Testis (tissue), 2 donors: ENCODE measurements at regions not wholly inside any gene's neighbourhood (a gene's known extent, or its start where the extent isn't known, plus 50 kb on each side); places are given as distances from the start of the nearest gene placed in this dataset.
"Not testable (repeated sequence)": the region's sequence is repeated elsewhere in the genome, so short reads cannot be mapped to it uniquely, and the experiment has no call there.

Experiments used
- DNase-seq: peaks from one replicate; pipeline ENCODE4 v3.0.0-alpha.2; 2019
- H3K27ac ChIP-seq, 2 donors: fragments of 200-600 bp; sonication (generic); one replicate each; pipeline ENCODE4 v1.5.1; 2019
- H3K27me3 ChIP-seq: fragments of 200-600 bp; sonication (generic); one replicate; pipeline ENCODE4 v1.5.1; 2019
- H3K36me3 ChIP-seq: fragments of 200-600 bp; sonication (generic); one replicate; pipeline ENCODE4 v1.5.1; 2017; ENCODE audit warnings: low read depth; ENCODE audit errors: missing control alignments
- H3K4me1 ChIP-seq: fragments of 200-600 bp; sonication (generic); one replicate; pipeline ENCODE4 v1.5.1; 2019
- H3K4me3 ChIP-seq, 2 donors: fragments of 200-600 bp; sonication (generic); one replicate each; pipeline ENCODE4 v1.5.1; 2017 to 2019
- H3K9me3 ChIP-seq: fragments of 200-600 bp; sonication (generic); one replicate; pipeline ENCODE4 v1.5.1; 2017
- CTCF ChIP-seq, 3 experiments: fragments of 450-650 bp in 2 of 3; fragments of 200-600 bp in 1 of 3; sonication (generic) in 1 of 3; IDR thresholded peaks; one replicate each; pipeline ENCODE4 v1.5.1; 2016 to 2019; ENCODE audit warnings: antibody characterized with exemption in 3 of 3, mild to moderate bottlenecking in 2 of 3, moderate library complexity in 1 of 3
- POLR2A ChIP-seq: fragments of 450-650 bp; IDR thresholded peaks from one replicate; pipeline ENCODE4 v1.6.1; 2017; ENCODE audit warnings: antibody characterized with exemption, mild to moderate bottlenecking, moderate library complexity
- WGBS, 2 donors: methylation state at CpG; one replicate each; pipeline ENCODE4 v1.1.5; 2018; 5-methylcytosine and 5-hydroxymethylcytosine counted together
- intact Hi-C: fragments of 100-400 bp; cut with DNase I; formaldehyde crosslinking; loops from one replicate; pipeline ENCODE4 v1.15.1; 2023; ENCODE audit warnings: low total_unique reads

- WGBS, 2 donors = 79 to 84% methylated on average over 4 of the region's 4 CpGs
- TF ChIP-seq CTCF (IDR thresholded peaks at IDR 0.05) (no peak), POLR2A (no peak)
- Histone ChIP-seq H3K27me3 (no peaks in the 10 kb centered on the region), H3K27ac (no peak overlapping the region), H3K9me3 (no peaks in the 10 kb centered on the region), H3K36me3 (no peaks in the 10 kb centered on the region), H3K4me3 (no peak overlapping the region), H3K4me1 (no peaks in the 10 kb centered on the region)
- intact Hi-C loops = no loop called here
- DNase-seq = no peak
These were observed 944.3 kb downstream of the SOCS6 start for GRCh38 chr18:71233177-71233576.

DNA sequence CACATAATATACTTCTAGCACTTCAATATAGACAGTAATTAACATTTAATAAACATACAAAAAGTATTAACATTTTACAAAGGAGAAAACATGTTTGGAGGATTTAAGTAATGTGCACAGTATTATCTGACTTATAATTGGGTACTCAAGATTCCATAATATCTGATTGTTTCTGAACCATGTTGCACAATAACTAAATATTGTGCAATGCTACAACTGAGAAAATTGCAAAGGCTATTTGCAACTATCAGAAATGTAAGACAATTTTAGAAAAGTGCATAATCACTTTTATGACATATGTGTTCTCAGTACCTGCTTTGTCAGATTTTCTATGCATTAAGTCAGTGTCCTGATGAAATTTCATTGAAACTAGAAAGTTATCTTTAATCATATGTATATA is 934.6 kb downstream of the SOCS6 start:
- Histone ChIP-seq H3K9me3 (no peaks in the 10 kb centered on the region), H3K27me3 (no peaks in the 10 kb centered on the region), H3K36me3 (no peaks in the 10 kb centered on the region), H3K4me3 (no peak overlapping the region), H3K4me1 (no peaks in the 10 kb centered on the region), H3K27ac (no peak overlapping the region)
- TF ChIP-seq POLR2A (no peak), CTCF (IDR thresholded peaks at IDR 0.05) (no peak)
- intact Hi-C loops = no loop called here
- DNase-seq = no peak

DNA sequence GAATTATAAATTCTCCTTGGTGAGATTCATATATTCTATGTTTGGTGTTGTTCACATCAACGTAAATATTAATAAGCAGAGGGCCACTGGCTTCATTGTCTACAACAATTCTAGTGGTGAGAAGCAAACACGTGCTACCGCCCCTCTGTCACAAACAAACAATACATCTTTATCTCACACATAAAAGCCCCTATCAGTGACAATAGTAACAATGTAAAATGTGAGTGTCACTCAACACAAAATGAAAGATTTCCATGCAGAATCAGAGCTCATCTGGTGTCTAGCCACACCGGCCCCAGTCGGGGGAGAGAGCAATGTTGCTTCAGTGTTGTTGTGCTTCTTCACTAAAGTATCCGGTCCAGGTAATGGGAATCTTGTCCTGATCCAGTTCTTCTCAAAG is 932.6 kb downstream of the SOCS6 start:
- TF ChIP-seq CTCF (IDR thresholded peaks at IDR 0.05) = no peak
- Histone ChIP-seq H3K9me3 (no peaks in the 10 kb centered on the region), H3K36me3 (no peaks in the 10 kb centered on the region), H3K4me1 (no peaks in the 10 kb centered on the region), H3K27ac (no peak overlapping the region), H3K27me3 (no peaks in the 10 kb centered on the region), H3K4me3 (no peak overlapping the region)
- 74 to 78% methylated on average over 6 of the region's 6 CpGs for WGBS, 2 donors
- intact Hi-C loops = no loop called here
- no peak for DNase-seq

DNA sequence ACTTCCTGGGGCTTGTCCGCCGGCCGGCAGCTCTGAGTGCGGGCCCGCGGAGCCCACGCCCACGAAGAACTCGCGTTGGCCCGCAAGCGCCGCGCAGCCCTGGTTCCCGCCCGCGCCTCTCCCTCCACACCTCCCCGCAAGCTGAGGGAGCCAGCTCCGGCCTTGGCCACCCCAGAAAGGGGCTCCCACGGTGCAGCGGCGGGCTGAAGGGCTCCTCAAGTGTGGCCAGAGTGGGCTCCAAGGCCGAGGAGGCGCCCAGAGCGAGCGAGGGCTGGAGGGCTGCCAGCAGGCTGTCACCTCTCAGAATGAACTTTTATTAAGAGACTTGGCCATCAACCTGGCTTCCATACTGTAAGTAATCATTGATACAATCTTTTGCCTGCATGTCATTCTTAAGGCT is 923.9 kb downstream of the SOCS6 start:
- H3K27me3 ChIP-seq, intact Hi-C loops, DNase-seq, H3K36me3 ChIP-seq, H3K27ac ChIP-seq, H3K4me1 ChIP-seq, H3K9me3 ChIP-seq: not testable (repeated sequence)
- 60 to 82% methylated on average over 5 to 24 of the region's 26 CpGs for WGBS, 2 donors
- H3K4me3 ChIP-seq = peak overlapping the region; percentile 31 to 56

DNA sequence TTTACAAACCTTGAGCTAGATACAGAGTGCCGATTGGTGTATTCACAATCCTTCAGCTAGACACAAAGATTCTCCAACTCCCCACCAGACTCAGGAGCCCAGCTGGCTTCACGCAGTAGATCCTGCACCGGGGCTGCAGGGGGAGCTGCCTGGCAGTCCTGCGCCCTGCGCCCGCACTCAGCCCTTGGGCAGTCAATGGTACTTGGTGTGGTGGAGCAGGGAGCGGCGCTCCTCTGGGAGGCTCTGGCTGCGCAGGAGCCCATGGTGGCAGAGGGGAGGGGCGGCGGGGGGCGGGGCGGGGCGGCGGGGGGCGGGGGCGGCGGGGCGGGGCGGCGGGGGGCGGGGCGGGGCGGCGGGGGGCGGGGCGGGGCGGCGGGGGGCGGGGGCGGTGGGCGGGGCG is 923.4 kb downstream of the SOCS6 start:
- Histone ChIP-seq H3K9me3 (no peaks in the 10 kb centered on the region), H3K4me3 (peak overlapping the region; percentile 15 to 34), H3K4me1 (no peaks in the 10 kb centered on the region), H3K36me3 (no peaks in the 10 kb centered on the region), H3K27ac (no peak overlapping the region), H3K27me3 (no peaks in the 10 kb centered on the region)
- TF ChIP-seq POLR2A (no peak), CTCF (IDR thresholded peaks at IDR 0.05) (no peak)
- WGBS, 2 donors = 82% methylated on average over 8 of the region's 33 CpGs; no CpG with 5 or more reads in 1 of the 2 donors
- intact Hi-C loops = no loop called here
- DNase-seq = peak; percentile 24
